ENCODE measurements at regions not wholly inside any gene's neighbourhood (a gene's known extent, or its start where the extent isn't known, plus 50 kb on each side); places are given as distances from the start of the nearest gene placed in this dataset.

DNA sequence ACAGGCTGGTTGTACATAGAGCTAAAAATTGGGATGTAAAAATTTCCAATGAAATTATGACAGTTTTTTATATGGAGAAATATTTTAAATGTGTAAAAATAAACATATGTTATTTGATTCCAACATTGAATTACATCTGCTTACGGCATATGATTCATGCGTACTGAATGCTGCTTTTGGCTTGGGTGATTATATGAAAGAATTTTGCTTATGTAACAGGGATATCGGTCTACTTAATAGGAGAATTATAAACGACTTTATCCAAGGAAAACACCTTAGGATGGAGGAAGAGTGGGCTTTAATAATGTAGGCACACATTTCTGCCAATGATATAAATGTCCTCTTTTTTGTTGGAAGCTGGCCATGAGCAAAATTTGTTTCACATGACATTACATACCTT, 197.3 kb upstream of the GOT2 start:
- DNase-seq (ENCODE audit: low read depth in 2 of 2) = no peak
- no peak overlapping the region for H3K4me3 ChIP-seq (replicated peaks in 1 of 2; ENCODE audit: low read depth in 2 of 2, low read length in 2 of 2)
- TF ChIP-seq, protein P1, sequence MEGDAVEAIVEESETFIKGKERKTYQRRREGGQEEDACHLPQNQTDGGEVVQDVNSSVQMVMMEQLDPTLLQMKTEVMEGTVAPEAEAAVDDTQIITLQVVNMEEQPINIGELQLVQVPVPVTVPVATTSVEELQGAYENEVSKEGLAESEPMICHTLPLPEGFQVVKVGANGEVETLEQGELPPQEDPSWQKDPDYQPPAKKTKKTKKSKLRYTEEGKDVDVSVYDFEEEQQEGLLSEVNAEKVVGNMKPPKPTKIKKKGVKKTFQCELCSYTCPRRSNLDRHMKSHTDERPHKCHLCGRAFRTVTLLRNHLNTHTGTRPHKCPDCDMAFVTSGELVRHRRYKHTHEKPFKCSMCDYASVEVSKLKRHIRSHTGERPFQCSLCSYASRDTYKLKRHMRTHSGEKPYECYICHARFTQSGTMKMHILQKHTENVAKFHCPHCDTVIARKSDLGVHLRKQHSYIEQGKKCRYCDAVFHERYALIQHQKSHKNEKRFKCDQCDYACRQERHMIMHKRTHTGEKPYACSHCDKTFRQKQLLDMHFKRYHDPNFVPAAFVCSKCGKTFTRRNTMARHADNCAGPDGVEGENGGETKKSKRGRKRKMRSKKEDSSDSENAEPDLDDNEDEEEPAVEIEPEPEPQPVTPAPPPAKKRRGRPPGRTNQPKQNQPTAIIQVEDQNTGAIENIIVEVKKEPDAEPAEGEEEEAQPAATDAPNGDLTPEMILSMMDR (IDR thresholded peaks at IDR 0.05; ENCODE audit: low read depth, low read length) = no peak

DNA sequence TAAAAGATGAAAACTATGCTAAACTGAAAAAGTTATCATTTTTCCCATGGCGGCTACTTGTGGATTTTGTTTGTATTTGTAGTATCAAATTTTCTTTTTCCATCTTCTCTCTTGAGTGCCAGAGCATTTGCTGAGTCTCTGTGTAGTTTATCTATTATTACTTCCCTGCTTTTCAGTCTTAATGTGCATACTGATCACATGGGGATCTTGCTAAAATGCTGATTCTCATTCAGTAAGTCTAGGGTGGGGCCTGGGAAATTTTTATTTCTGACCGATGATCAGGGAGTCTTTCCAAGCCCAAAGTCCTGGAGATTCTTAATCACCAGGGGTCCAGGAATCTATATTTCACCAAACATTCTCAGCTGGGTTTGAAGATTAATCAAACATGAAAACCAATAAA, 189.0 kb upstream of the GOT2 start:
- H3K4me3 ChIP-seq (replicated peaks in 1 of 2; ENCODE audit: low read depth in 2 of 2, low read length in 2 of 2) = no peak overlapping the region
- TF ChIP-seq, protein P1 (IDR thresholded peaks at IDR 0.05; ENCODE audit: low read depth, low read length) = no peak
- DNase-seq (ENCODE audit: low read depth in 2 of 2) = no peak

DNA sequence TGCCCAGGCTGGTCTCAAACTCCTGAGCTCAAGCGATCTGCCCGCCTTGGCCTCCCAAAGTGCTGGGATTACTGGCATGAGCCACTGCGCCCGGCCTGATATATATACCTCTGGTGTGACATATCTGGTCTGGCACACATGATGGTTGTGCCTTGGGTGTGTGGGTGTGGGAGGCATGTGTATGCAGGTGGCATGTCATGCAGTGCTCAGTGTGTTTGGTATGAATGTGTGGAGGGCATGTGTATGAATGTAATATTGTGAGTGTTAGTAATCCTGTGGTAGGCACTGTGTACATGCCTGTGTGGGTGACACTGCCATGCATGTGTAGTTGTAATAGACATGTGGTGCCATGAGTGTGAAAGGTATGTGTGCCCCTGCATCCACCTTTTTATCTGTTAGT, 179.3 kb upstream of the GOT2 start:
- TF ChIP-seq, protein P1 (IDR thresholded peaks at IDR 0.05; ENCODE audit: low read depth, low read length) = no peak
- H3K4me3 ChIP-seq (replicated peaks in 1 of 2; ENCODE audit: low read depth in 2 of 2, low read length in 2 of 2) = no peak overlapping the region
- no peak for DNase-seq (ENCODE audit: low read depth in 2 of 2)

DNA sequence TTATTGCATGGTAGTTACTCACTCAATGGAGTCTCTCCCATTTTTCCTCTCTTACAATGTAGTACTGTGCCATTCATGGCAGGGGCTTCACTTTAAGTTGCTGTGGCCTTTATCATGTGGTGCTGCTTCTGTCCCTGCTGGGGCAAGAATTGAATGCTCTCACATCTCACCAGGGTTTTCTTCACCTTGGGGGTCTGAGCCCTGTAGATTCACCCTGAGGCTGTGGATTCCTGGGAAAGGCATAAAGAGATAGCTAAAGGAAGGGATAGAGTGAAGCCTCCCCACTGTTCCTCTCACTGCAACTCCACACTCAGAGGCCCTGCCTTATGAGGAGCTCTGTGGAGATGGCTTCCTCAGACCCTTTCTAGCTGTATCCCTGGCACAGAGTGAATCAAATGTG, 178.5 kb upstream of the GOT2 start:
- DNase-seq (ENCODE audit: low read depth in 2 of 2) = no peak
- TF ChIP-seq, protein P1 (IDR thresholded peaks at IDR 0.05; ENCODE audit: low read depth, low read length) = no peak
- no peak overlapping the region for H3K4me3 ChIP-seq (replicated peaks in 1 of 2; ENCODE audit: low read depth in 2 of 2, low read length in 2 of 2)

DNA sequence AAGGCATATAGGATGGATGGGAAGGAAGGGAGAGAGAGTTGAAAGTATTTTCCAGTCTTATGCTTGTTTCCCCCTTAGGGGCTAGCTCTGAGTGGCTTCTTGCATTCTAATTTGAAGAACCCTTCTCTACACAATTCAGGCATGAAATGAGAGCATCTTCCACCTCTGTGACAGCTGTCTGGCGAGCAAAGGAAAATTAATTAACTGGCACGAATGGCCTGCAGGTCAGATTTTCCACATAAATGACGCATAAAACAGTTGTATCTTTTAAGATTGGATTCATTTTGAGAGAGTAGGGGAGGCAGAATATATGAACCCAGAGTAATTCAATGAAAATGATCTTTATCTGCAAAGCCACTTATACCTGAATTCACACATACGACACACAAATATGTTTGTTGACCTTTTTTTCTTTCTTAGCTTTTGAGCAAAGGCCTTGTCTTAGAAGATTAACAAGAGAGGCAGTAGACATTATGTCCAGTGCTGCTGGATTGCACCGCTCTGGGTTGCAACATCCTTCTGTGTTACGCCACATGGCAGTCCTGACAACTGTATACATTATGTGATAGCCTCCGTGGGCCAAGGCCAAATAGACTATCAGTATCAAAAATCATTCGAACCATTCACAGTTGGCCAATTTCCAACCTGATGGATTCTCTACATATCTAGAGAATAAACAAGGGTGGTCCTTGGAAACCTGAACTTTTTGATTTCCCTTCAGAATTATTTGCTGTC, 173.0 kb upstream of the GOT2 start:
- TF ChIP-seq, protein P1 (IDR thresholded peaks at IDR 0.05; ENCODE audit: low read depth, low read length) = no peak
- DNase-seq (ENCODE audit: low read depth in 2 of 2) = no peak
- no peak overlapping the region for H3K4me3 ChIP-seq (replicated peaks in 1 of 2; ENCODE audit: low read depth in 2 of 2, low read length in 2 of 2)

DNA sequence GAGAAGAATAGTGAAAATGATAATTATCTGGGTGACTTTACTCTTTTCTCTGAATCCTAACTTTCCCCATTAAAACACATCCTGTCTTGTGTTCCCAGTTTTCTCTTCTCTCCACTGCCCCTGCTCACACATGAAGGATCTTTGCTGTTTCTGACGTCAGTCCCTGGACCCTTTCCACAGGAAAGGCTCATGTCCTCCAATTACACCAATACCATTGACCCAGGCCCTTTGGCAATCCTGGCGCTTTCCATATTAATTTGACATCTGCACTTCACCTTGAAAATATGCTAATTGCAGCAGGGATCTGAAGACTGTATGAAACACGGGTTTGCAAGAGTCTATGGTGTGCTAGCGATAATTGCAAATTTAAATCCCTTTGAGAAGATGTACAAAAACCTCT, 170.2 kb upstream of the GOT2 start:
- DNase-seq (ENCODE audit: low read depth in 2 of 2) = no peak
- H3K4me3 ChIP-seq (replicated peaks in 1 of 2; ENCODE audit: low read depth in 2 of 2, low read length in 2 of 2) = no peak overlapping the region
- TF ChIP-seq, protein P1 (IDR thresholded peaks at IDR 0.05; ENCODE audit: low read depth, low read length) = no peak

DNA sequence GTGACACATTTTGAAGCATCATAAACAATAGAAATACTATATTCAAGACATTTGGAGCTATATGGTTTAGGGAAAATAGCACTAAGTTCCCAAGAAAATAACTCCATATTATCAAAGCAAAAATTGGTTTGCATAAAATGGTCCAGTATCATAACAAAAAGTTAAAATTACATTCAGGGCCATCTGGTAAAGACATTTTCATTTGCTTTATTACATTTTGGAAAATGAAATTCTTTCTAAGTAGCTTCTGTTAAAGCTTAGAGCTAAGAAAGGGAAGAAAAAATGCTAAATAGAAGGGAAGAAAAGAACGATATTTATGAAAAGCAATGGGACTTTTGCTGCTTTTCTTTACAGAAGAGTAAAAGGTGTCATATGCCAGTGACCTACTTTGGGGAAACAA, 155.4 kb upstream of the GOT2 start:
- DNase-seq (ENCODE audit: low read depth in 2 of 2) = no peak
- TF ChIP-seq, protein P1 (IDR thresholded peaks at IDR 0.05; ENCODE audit: low read depth, low read length) = no peak

More for the DNA sequence above, 155.4 kb upstream of the GOT2 start:
- H3K4me3 ChIP-seq (replicated peaks in 1 of 2; ENCODE audit: low read depth in 2 of 2, low read length in 2 of 2) = no peak overlapping the region
